H54 (cell line): ENCODE measurements at regions not wholly inside any gene's neighbourhood (a gene's known extent, or its start where the extent isn't known, plus 50 kb on each side); places are given as distances from the start of the nearest gene placed in this dataset.

Experiments used
- DNase-seq: peaks from one replicate; pipeline ENCODE4 v3.0.0; 2011; ENCODE audit warnings: low spot score, mixed read lengths; ENCODE audit not compliant: insufficient read length
- FAIRE-seq: peaks from 3 replicates; lab custom pipeline; 2011; peaks lifted over from hg19 to GRCh38; lab: Jason Lieb, UNC
- POLR2A ChIP-seq: IDR thresholded peaks from 2 replicates; pipeline ENCODE4 v1.6.1; 2011; ENCODE audit warnings: low read depth, mild to moderate bottlenecking, low read length

DNA sequence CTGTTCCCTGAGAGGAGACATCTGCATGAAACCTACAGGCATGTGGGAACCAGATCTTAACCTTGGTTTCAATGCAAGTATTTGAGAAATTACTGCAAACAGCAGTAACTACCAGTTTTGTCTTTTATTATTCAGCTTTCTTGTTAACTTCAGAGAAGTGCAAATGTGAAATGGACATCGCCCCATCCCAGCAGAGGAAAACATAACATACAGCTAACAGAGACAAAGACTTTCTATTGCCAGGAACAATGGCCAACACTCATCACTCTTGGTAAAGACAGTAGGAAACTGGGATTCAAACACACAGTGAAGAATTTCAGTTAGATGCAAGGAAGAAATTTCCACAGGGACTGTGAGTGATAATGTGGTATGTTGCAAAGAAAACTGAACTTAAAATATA, 115.1 kb downstream of the SLC30A10 start:
- FAIRE-seq (no peak), DNase-seq (no peak)
- no peak for TF ChIP-seq POLR2A

DNA sequence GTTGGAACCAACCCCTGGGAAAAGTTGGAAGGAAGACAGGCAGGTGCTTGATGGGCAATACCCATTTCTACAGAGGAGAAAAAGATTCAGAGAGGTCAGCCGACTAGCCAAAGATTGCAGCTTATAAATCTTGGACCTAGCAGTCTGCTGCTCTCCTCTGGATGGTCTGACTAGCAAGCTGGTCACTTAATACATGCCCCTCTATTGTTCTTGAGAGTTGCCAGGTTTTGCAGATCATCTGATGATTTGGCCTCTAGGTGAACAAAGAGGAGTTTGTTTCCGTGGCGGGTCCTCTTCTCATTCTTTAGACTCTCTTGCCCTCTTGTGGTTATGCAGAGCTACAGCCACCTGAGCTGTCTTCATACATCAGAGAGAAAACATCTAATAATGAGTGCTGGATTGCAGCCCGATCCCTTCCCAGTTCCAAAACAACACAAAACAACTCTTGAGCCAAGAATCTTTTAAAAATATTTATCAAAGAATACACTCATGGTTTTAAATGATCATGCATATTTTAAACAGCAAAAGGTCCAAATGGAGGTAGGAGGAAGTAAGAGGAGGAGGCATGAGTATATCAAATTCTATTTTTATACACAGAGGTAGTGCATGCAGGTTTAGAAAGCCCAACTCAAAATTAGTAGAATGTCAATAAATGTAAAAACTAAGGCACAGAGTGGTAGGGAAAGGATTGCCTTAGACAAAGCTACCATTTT, 115.7 kb downstream of the SLC30A10 start:
- DNase-seq (peak; percentile 38), FAIRE-seq (peak; percentile 62)
- no peak for TF ChIP-seq POLR2A

DNA sequence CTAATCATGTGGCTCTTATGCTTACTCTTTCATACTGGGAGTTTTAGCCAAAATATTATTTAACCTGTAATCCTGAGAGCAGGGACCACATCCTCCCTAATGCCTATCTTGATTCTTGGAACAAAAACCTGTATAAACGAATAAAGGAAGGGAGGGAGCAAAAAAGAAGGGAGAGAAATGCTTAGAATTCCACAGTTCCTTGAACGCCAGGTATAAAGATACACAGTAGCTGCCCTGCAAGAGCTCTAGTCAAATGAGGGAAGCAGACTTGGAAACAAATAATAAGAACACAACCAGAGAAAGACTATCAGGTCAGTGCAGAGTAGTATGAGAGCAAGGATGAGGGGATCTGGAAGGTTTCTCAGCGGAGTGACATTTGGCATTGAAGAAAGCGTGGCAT, 116.3 kb downstream of the SLC30A10 start:
- DNase-seq (no peak), FAIRE-seq (no peak)
- TF ChIP-seq POLR2A = no peak

DNA sequence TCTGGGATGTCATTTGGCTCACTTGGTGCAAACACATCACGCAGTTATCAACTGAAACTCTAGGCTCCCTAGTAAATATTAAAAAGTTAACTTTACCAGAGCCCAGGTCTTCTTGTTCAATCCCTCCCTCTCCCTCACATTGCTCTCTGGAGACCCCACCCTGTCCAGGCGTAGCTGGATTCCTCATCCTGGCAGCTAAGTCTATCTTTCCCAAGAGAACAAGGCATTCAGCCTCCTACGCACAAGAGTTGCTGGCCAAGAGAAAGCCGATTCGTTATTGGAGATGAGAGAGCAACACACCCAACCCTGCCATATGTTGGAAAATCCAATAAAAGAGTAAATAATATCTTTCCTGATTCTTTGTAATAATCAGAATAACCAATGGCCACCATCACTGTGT, 117.9 kb downstream of the SLC30A10 start:
- no peak for FAIRE-seq
- no peak for TF ChIP-seq POLR2A
- DNase-seq = no peak

DNA sequence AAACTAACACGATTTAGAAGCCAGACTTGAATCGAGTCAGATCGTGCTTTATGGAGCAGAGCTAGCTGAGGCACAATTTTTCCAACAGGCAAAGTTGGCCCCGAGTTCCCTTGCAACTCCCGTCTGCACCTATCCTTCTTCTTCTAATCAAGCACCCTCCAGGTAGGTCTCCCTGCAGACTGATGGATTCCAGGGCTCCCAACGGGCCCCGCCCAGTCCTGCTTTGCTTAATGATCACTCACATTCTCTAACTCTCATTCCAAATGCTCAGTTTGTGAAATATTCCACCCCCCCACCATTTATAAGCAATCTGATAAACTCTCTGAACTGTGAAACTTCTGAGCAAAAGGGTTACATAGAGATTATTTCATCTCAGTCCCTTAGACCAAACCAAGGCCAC, 119.6 kb downstream of the SLC30A10 start:
- no peak for TF ChIP-seq POLR2A
- no peak for DNase-seq
- no peak for FAIRE-seq

GRCh38 chr1:219806642-219807041, 121.7 kb downstream of the SLC30A10 start:
- TF ChIP-seq POLR2A = no peak
- FAIRE-seq (no peak), DNase-seq (no peak)

DNA sequence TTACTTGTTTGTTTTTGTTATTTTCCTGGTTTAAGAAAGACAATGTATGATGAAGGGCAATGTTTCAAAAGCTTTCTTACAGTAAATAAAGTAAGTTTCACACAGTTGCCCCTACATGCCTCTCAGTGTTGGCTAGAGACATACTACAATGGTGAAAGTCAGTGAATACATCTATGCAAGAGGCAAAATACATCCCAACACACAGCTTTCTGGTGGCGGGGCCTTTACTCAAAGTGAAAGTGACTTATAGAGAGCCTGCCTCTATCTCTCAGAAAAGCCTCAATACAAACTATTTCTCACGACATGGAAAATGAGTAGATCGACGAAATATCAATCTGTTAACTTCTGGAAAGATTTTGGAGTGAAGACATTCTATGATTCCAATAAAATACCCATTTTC, 122.3 kb downstream of the SLC30A10 start:
- TF ChIP-seq POLR2A = no peak
- FAIRE-seq (no peak), DNase-seq (no peak)

- FAIRE-seq (no peak), DNase-seq (no peak)
- no peak for TF ChIP-seq POLR2A
Observed at GRCh38 chr1:219805191-219805590, 123.2 kb downstream of the SLC30A10 start.

- no peak for TF ChIP-seq POLR2A
- FAIRE-seq (no peak), DNase-seq (no peak)
Observed at GRCh38 chr1:219801156-219801820, 127.1 kb downstream of the SLC30A10 start.

- peak; percentile 33 for DNase-seq
- FAIRE-seq = peak; percentile 27
- no peak for TF ChIP-seq POLR2A
Observed at GRCh38 chr1:219798283-219799030, 129.9 kb downstream of the SLC30A10 start.

DNA sequence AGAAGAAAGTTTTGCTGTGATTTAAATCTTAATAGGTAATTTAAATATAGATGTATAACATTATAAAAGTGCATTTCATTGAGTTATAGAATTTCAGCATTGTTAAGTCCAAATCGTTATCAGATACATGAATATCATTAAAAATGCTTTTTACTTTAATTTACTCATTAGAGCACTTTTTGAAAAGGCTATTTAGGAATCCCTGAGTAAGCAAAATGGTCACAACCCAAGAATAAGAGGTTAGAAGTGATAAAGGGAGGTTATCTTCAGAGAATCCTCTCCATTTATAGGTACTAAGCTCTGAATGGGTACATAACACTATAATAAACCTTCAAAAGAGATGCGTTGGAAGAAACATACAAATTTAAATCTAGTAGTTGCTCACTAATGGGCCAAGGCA, 130.7 kb downstream of the SLC30A10 start:
- FAIRE-seq (no peak), DNase-seq (no peak)
- no peak for TF ChIP-seq POLR2A

GRCh38 chr1:219797009-219797408, 131.3 kb downstream of the SLC30A10 start:
- TF ChIP-seq POLR2A = no peak
- no peak for FAIRE-seq
- no peak for DNase-seq

GRCh38 chr1:219795363-219795917, 132.9 kb downstream of the SLC30A10 start:
- DNase-seq (no peak), FAIRE-seq (no peak)
- no peak for TF ChIP-seq POLR2A

DNA sequence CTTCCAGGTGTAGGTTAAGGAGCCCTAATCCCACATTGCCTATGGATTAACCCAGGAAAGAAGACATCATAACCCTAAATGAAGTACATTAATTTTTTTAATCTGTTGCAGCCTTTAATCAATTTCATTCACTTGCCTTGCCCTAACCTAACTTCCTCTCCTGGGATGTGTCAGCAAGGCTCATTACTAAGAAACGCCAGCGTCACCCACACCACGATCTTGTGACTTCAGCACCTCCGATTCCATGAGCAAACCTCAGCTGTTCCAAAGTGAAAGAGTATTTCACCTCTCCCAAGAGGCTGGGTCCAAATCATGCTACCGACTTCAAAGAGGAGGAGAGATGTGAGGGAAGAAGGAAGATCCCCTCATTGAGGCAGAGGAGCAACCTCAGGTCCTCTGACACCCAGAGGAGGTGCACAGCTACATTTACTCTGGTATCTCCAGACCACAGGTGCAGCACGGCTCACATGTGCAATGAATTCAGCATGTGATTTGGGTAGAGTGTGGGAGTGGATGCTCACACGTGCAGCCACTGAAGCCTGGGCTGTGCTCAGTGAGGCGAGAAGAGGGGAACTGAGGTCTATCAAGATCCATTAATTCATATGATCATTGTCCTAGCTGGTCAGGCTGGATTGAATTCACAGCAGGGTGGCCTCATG, 134.1 kb downstream of the SLC30A10 start:
- FAIRE-seq (no peak), DNase-seq (no peak)
- no peak for TF ChIP-seq POLR2A
